Hepatocyte (in vitro differentiated cells): ENCODE measurements at regions not wholly inside any gene's neighbourhood (a gene's known extent, or its start where the extent isn't known, plus 50 kb on each side); places are given as distances from the start of the nearest gene placed in this dataset.

ENCODE experiments used
- EZH2phosphoT487 ChIP-seq: fragments of 200-600 bp; sonication (generic); IDR thresholded peaks from one replicate; pipeline ENCODE4 v1.6.1; 2018; ENCODE audit warnings: antibody characterized with exemption, mild to moderate bottlenecking, low read depth, moderate library complexity; ENCODE audit not compliant: unreplicated experiment, severe bottlenecking
- TF ChIP-seq, protein P1 (sequence below): fragments of 200-600 bp; sonication (generic); IDR thresholded peaks from 2 replicates; pipeline ENCODE4 v1.5.1; 2016; ENCODE audit warnings: antibody characterized with exemption, mild to moderate bottlenecking; ENCODE audit not compliant: poor library complexity

DNA sequence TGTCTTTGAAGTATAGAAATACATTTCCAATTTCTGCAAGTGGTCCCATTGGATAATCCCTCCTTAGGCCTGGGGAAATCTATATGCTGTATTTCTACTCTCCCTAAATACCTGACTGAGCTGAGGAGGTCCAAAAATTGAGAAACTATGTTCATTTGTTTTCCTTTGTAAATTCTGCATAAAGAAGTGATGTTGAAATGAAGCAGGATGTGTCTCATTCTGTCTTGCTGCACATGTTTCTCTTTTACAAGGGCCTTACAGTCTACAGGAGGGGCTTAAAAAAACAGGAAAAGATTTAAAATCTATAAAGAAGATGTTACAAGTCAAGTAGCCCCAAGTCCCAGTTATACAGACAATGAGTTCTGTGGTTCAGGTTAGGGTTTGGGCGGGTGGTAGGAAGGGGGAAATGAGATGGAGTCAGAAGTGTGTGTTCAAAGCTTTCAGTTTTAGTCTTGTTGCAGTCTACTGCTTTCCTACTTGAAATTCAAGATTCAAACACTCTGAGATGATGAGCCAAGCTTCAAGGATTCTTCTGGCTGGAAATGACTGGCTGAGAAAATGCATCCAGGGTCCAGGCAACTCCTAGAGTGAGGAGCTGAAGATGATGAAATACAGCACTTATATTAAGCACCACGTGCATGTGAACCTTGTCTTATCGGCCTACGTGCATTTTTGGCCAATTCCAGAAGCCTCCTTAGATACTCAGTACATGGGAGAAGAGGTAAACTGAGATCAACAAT lies 146.3 kb upstream of the CELF4 start:
- TF ChIP-seq, protein P1, sequence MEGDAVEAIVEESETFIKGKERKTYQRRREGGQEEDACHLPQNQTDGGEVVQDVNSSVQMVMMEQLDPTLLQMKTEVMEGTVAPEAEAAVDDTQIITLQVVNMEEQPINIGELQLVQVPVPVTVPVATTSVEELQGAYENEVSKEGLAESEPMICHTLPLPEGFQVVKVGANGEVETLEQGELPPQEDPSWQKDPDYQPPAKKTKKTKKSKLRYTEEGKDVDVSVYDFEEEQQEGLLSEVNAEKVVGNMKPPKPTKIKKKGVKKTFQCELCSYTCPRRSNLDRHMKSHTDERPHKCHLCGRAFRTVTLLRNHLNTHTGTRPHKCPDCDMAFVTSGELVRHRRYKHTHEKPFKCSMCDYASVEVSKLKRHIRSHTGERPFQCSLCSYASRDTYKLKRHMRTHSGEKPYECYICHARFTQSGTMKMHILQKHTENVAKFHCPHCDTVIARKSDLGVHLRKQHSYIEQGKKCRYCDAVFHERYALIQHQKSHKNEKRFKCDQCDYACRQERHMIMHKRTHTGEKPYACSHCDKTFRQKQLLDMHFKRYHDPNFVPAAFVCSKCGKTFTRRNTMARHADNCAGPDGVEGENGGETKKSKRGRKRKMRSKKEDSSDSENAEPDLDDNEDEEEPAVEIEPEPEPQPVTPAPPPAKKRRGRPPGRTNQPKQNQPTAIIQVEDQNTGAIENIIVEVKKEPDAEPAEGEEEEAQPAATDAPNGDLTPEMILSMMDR: no peak
- TF ChIP-seq EZH2phosphoT487: no peak
